ENCODE measurements at regions not wholly inside any gene's neighbourhood (a gene's known extent, or its start where the extent isn't known, plus 50 kb on each side); places are given as distances from the start of the nearest gene placed in this dataset.
"Not testable (repeated sequence)": the region's sequence is repeated elsewhere in the genome, so short reads cannot be mapped to it uniquely, and the experiment has no call there.

DNA sequence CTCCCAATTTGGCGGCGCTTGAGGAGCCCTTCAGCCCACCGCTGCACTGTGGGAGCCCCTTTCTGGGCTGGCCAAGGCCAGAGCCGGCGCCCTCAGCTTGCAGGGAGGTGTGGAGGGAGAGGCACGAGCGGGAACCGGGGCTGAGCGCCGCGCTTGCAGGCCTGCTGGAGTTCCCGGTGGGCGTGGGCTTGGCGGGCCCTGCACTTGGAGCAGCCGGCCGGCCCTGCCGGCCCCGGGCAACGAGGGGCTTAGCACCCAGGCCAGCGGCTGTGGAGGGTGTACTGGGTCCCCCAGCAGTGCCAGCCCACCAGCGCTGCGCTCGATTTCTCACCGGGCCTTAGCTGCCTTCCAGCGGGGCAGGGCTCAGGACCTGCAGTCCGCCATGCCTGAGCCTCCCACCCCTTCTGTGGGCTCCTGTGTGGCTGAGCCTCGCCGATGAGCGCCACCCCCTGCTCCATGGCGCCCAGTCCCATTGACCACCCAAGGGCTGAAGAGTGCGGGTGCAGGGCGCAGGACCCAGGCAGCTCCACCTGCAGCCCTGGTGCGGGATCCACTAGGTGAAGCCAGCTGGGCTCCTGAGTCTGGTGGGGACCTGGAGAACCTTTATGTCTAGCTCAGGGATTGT, 815.4 kb upstream of the B3GALT2 start:
- FAIRE-seq = not testable (repeated sequence)
- 96% methylated on average over 17 to 33 of the region's 33 CpGs for WGBS, 3 donors

DNA sequence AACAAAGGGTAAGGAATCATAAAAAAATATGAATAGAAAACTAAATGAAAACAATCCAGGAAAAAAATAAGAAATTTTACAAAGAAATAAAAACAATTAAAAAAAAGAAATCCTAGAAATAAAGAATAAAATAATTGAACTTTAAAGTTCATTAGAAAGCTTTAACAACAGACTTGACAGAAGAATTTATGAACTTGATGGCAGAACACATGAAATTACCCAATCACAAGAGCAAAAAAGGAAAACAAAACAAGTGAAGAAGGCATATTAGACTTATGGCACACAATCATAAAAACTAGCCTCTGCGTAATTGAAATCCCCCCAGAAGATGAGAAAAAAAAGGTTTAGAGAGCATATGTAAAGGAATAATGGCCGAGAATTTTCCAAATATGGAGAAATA, 802.5 kb upstream of the B3GALT2 start:
- Histone ChIP-seq H3K9me3 (ENCODE audit: control insufficient read depth in 2 of 2, insufficient read depth in 1 of 2, low read depth in 1 of 2, low read length in 1 of 2) (peaks cover 0 to 16% of the 10 kb centered on the region in 2 donors), H3K36me3 (ENCODE audit: control insufficient read depth in 3 of 3, insufficient read depth in 2 of 3, low read depth in 1 of 3, low read length in 3 of 3) (no peaks in the 10 kb centered on the region), H3K4me1 (ENCODE audit: control insufficient read depth in 3 of 3, insufficient read depth in 2 of 3, low read depth in 1 of 3, low read length in 2 of 3) (no peaks in the 10 kb centered on the region), H3K27ac (ENCODE audit: low read depth in 1 of 3, low read length in 2 of 3) (no peak overlapping the region), H3K4me3 (ENCODE audit: low read depth in 1 of 3, low read length in 3 of 3) (no peak overlapping the region), H3K27me3 (ENCODE audit: control insufficient read depth in 3 of 3, insufficient read depth in 3 of 3, low read length in 3 of 3) (no peaks in the 10 kb centered on the region)
- no peak for DNase-seq
- WGBS, 3 donors = 61 to 90% (median 64%) methylated on average over 2 of the region's 2 CpGs
- FAIRE-seq = no peak

More for the DNA sequence above, 815.4 kb upstream of the B3GALT2 start:
- not testable (repeated sequence) for H3K4me3 ChIP-seq (ENCODE audit: low read depth in 1 of 3, low read length in 3 of 3); H3K27me3 ChIP-seq (ENCODE audit: control insufficient read depth in 3 of 3, insufficient read depth in 3 of 3, low read length in 3 of 3); H3K36me3 ChIP-seq (ENCODE audit: control insufficient read depth in 3 of 3, insufficient read depth in 2 of 3, low read depth in 1 of 3, low read length in 3 of 3); H3K4me1 ChIP-seq (ENCODE audit: control insufficient read depth in 3 of 3, insufficient read depth in 2 of 3, low read depth in 1 of 3, low read length in 2 of 3); H3K27ac ChIP-seq (ENCODE audit: low read depth in 1 of 3, low read length in 2 of 3); DNase-seq; H3K9me3 ChIP-seq (ENCODE audit: control insufficient read depth in 2 of 2, insufficient read depth in 1 of 2, low read depth in 1 of 2, low read length in 1 of 2)

DNA sequence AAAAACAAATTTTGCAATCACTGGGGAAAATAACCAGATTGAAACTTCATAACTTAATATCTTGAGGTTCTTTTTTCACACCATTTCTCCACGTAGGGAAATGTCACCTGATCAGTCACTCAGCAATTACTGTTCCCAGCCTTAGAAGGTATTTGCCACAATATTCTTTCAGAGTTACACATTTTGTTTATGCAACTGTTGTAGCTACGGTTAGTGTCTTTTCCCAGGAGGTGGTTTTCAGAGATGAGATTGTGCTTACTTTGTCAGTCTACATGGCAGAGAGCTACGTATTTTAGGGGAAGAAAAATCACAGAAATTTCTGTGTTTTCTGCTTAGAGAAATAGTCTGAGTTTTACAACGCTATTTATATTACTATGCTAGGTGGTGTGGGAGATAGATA, 792.8 kb upstream of the B3GALT2 start:
- FAIRE-seq (no peak), DNase-seq (no peak)
- H3K27ac ChIP-seq (ENCODE audit: low read depth in 1 of 3, low read length in 2 of 3) = no peak overlapping the region
- H3K27me3 ChIP-seq (ENCODE audit: control insufficient read depth in 3 of 3, insufficient read depth in 3 of 3, low read length in 3 of 3) = no peaks in the 10 kb centered on the region
- H3K4me3 ChIP-seq (ENCODE audit: low read depth in 1 of 3, low read length in 3 of 3) = no peak overlapping the region
- H3K4me1 ChIP-seq (ENCODE audit: control insufficient read depth in 3 of 3, insufficient read depth in 2 of 3, low read depth in 1 of 3, low read length in 2 of 3) = no peaks in the 10 kb centered on the region
- WGBS, 3 donors = 79 to 86% (median 79%) methylated on average over 4 of the region's 4 CpGs
- no peaks in the 10 kb centered on the region for H3K9me3 ChIP-seq (ENCODE audit: control insufficient read depth in 2 of 2, insufficient read depth in 1 of 2, low read depth in 1 of 2, low read length in 1 of 2)
- no peaks in the 10 kb centered on the region for H3K36me3 ChIP-seq (ENCODE audit: control insufficient read depth in 3 of 3, insufficient read depth in 2 of 3, low read depth in 1 of 3, low read length in 3 of 3)

DNA sequence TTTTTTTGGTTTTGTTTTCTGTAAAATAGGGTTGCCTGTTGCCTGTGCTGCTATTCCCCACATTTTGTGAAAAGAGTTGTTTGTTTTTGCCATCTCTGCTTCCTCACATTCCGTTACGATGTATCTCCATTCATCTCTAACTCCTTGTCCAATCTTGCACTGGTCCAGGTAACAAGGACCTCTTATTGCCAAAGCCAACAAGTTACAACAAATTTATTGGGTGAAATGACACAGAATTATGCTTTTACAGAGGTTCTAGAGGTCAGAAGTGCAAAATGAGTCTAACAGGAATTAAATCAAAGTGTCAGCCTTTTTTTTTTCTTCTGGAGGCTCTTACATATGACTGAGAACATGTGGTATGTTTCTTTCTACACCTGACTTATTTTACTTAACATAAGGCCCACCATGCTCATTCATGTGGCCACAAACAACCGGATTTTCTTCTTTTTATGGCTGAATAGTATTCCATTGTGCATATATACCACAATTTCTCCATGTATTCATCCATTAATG, 787.9 kb upstream of the B3GALT2 start:
- WGBS, 3 donors = 71 to 87% (median 79%) methylated on average over 3 of the region's 3 CpGs
- H3K27ac ChIP-seq (ENCODE audit: low read depth in 1 of 3, low read length in 2 of 3) = no peak overlapping the region
- no peak overlapping the region for H3K4me3 ChIP-seq (ENCODE audit: low read depth in 1 of 3, low read length in 3 of 3)
- no peaks in the 10 kb centered on the region for H3K9me3 ChIP-seq (ENCODE audit: control insufficient read depth in 2 of 2, insufficient read depth in 1 of 2, low read depth in 1 of 2, low read length in 1 of 2)
- DNase-seq (no peak), FAIRE-seq (no peak)
- H3K36me3 ChIP-seq (ENCODE audit: control insufficient read depth in 3 of 3, insufficient read depth in 2 of 3, low read depth in 1 of 3, low read length in 3 of 3) = no peaks in the 10 kb centered on the region
- H3K27me3 ChIP-seq (ENCODE audit: control insufficient read depth in 3 of 3, insufficient read depth in 3 of 3, low read length in 3 of 3) = no peaks in the 10 kb centered on the region
- no peaks in the 10 kb centered on the region for H3K4me1 ChIP-seq (ENCODE audit: control insufficient read depth in 3 of 3, insufficient read depth in 2 of 3, low read depth in 1 of 3, low read length in 2 of 3)

DNA sequence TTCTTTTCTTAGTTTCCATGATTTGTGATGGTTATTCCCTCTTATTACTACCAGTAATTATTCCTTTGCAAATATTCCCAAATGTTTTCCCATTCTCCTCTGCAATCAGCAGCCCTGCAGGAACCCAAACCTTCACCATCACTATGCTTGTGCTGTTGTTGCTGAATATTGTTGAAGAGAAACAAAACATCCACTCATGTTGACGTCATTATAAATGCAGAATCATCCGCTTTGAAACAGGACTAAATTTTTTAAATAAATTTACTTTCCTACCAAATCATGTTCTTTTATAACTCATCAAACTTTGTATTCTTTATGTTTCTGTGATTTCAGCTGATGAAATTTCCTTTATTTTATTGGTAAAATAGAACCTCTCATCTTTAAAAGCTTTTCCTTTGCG, 787.0 kb upstream of the B3GALT2 start:
- Histone ChIP-seq H3K4me3 (ENCODE audit: low read depth in 1 of 3, low read length in 3 of 3) (no peak overlapping the region), H3K9me3 (ENCODE audit: control insufficient read depth in 2 of 2, insufficient read depth in 1 of 2, low read depth in 1 of 2, low read length in 1 of 2) (no peaks in the 10 kb centered on the region), H3K36me3 (ENCODE audit: control insufficient read depth in 3 of 3, insufficient read depth in 2 of 3, low read depth in 1 of 3, low read length in 3 of 3) (no peaks in the 10 kb centered on the region), H3K27me3 (ENCODE audit: control insufficient read depth in 3 of 3, insufficient read depth in 3 of 3, low read length in 3 of 3) (no peaks in the 10 kb centered on the region), H3K27ac (ENCODE audit: low read depth in 1 of 3, low read length in 2 of 3) (no peak overlapping the region), H3K4me1 (ENCODE audit: control insufficient read depth in 3 of 3, insufficient read depth in 2 of 3, low read depth in 1 of 3, low read length in 2 of 3) (no peaks in the 10 kb centered on the region)
- WGBS, 3 donors = 93% methylated on average over 3 of the region's 3 CpGs
- DNase-seq (no peak), FAIRE-seq (no peak)

DNA sequence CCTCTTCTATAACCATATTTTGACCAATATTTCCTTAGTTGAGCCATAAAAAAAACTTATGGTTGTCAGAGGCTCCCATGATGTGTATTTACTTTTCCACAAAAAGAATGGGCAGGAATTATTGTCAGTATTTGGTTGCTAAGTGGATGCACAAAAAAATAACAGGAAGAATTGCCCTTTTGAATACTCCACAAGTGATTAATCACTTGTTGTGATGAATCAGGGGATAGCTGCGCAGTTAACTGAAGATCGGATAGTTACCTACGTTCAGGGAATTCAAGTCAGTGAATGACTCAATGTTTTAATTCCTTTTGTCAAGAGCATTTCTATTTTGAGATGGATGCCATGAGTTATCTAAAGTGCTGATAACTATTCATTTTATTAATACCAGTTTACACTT, 785.2 kb upstream of the B3GALT2 start:
- no peak overlapping the region for H3K4me3 ChIP-seq (ENCODE audit: low read depth in 1 of 3, low read length in 3 of 3)
- H3K9me3 ChIP-seq (ENCODE audit: control insufficient read depth in 2 of 2, insufficient read depth in 1 of 2, low read depth in 1 of 2, low read length in 1 of 2) = no peaks in the 10 kb centered on the region
- H3K27ac ChIP-seq (ENCODE audit: low read depth in 1 of 3, low read length in 2 of 3) = no peak overlapping the region
- no peak for DNase-seq
- H3K36me3 ChIP-seq (ENCODE audit: control insufficient read depth in 3 of 3, insufficient read depth in 2 of 3, low read depth in 1 of 3, low read length in 3 of 3) = no peaks in the 10 kb centered on the region
- no peak for FAIRE-seq
- 72 to 88% (median 87%) methylated on average over 3 of the region's 3 CpGs for WGBS, 3 donors
- H3K27me3 ChIP-seq (ENCODE audit: control insufficient read depth in 3 of 3, insufficient read depth in 3 of 3, low read length in 3 of 3) = no peaks in the 10 kb centered on the region
- no peaks in the 10 kb centered on the region for H3K4me1 ChIP-seq (ENCODE audit: control insufficient read depth in 3 of 3, insufficient read depth in 2 of 3, low read depth in 1 of 3, low read length in 2 of 3)

DNA sequence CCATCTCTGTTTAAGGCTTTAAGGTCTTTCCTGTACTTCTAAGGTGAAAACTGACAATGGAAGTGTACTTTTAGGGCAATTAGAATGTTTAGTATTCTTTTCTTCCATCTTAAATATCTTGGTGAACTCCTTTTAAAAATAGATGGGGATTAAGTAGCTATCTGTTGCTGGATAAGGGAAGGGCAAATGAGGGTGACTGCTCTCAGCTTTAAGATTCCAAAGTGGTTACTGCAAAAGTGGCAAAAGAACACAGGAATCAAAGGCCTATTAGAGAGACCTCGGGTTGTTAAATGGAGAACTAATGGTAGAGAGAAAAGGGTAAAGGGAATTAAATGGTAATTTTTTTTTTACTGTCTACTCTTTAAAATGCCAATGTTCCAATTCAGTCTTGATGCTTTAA, 774.1 kb upstream of the B3GALT2 start:
- Histone ChIP-seq H3K27me3 (ENCODE audit: control insufficient read depth in 3 of 3, insufficient read depth in 3 of 3, low read length in 3 of 3) (no peaks in the 10 kb centered on the region), H3K4me1 (ENCODE audit: control insufficient read depth in 3 of 3, insufficient read depth in 2 of 3, low read depth in 1 of 3, low read length in 2 of 3) (no peaks in the 10 kb centered on the region), H3K27ac (ENCODE audit: low read depth in 1 of 3, low read length in 2 of 3) (no peak overlapping the region), H3K9me3 (ENCODE audit: control insufficient read depth in 2 of 2, insufficient read depth in 1 of 2, low read depth in 1 of 2, low read length in 1 of 2) (peaks cover 0 to 2% of the 10 kb centered on the region in 2 donors), H3K36me3 (ENCODE audit: control insufficient read depth in 3 of 3, insufficient read depth in 2 of 3, low read depth in 1 of 3, low read length in 3 of 3) (no peaks in the 10 kb centered on the region), H3K4me3 (ENCODE audit: low read depth in 1 of 3, low read length in 3 of 3) (no peak overlapping the region)
- DNase-seq (no peak), FAIRE-seq (no peak)
- 67 to 72% (median 68%) methylated on average over 1 of the region's 1 CpG for WGBS, 3 donors

DNA sequence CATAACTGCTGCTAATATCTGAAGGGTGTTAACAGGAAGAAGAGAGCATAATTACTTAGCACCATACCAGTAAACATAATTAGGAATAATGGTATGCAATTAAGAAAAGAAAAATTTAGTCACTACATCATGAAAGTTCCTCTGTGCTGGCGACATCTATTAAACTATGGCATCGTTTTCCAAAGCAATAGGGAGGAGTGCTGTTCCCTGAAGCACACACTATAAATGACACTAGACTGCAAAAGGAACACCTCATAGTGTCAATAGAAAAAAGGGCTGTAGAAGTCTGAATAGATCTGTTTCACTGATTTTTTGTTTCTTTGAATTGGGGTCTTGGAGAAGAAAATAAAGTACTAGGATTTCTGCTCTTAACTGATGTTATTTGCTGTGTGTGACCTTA, 773.6 kb upstream of the B3GALT2 start:
- WGBS, 3 donors = 80 to 88% (median 88%) methylated on average over 2 of the region's 2 CpGs
- Histone ChIP-seq H3K27ac (ENCODE audit: low read depth in 1 of 3, low read length in 2 of 3) (no peak overlapping the region), H3K4me3 (ENCODE audit: low read depth in 1 of 3, low read length in 3 of 3) (no peak overlapping the region), H3K4me1 (ENCODE audit: control insufficient read depth in 3 of 3, insufficient read depth in 2 of 3, low read depth in 1 of 3, low read length in 2 of 3) (no peaks in the 10 kb centered on the region), H3K27me3 (ENCODE audit: control insufficient read depth in 3 of 3, insufficient read depth in 3 of 3, low read length in 3 of 3) (no peaks in the 10 kb centered on the region), H3K36me3 (ENCODE audit: control insufficient read depth in 3 of 3, insufficient read depth in 2 of 3, low read depth in 1 of 3, low read length in 3 of 3) (no peaks in the 10 kb centered on the region), H3K9me3 (ENCODE audit: control insufficient read depth in 2 of 2, insufficient read depth in 1 of 2, low read depth in 1 of 2, low read length in 1 of 2) (peaks cover 0 to 2% of the 10 kb centered on the region in 2 donors)
- FAIRE-seq (no peak), DNase-seq (no peak)

DNA sequence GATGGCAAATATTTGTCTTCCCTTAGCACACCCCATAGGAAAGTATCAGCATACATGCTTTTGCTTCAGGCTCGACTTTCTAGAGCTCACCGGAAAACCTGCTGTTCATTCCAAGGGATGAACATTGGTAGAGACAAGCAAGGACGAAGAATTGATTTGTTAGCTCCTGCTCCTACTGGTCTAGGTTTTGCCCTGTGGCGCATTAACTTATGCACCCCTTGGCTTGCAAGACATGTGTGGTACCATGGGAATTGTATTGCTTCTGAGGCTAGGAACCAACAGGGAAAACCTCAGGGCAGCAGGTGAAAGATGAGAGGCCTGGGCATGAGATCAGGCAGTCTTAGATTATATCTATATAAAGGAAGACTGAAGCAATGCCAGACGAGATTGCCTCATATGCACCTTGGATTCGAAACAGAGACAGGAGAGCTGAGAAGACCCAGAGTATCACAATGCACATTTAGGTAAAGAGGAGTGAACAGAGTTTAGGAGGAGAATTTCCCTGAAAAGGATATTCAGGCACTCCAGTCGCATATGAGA, 771.2 kb upstream of the B3GALT2 start:
- Histone ChIP-seq H3K36me3 (ENCODE audit: control insufficient read depth in 3 of 3, insufficient read depth in 2 of 3, low read depth in 1 of 3, low read length in 3 of 3) (no peaks in the 10 kb centered on the region), H3K27me3 (ENCODE audit: control insufficient read depth in 3 of 3, insufficient read depth in 3 of 3, low read length in 3 of 3) (no peaks in the 10 kb centered on the region), H3K9me3 (ENCODE audit: control insufficient read depth in 2 of 2, insufficient read depth in 1 of 2, low read depth in 1 of 2, low read length in 1 of 2) (peaks cover 0 to 2% of the 10 kb centered on the region in 2 donors), H3K4me1 (ENCODE audit: control insufficient read depth in 3 of 3, insufficient read depth in 2 of 3, low read depth in 1 of 3, low read length in 2 of 3) (no peaks in the 10 kb centered on the region), H3K27ac (ENCODE audit: low read depth in 1 of 3, low read length in 2 of 3) (no peak overlapping the region), H3K4me3 (ENCODE audit: low read depth in 1 of 3, low read length in 3 of 3) (no peak overlapping the region)
- no peak for FAIRE-seq
- WGBS, 3 donors = 65 to 76% (median 74%) methylated on average over 7 of the region's 7 CpGs
- no peak for DNase-seq
